GM12878 (cell line): ENCODE measurements at regions not wholly inside any gene's neighbourhood (a gene's known extent, or its start where the extent isn't known, plus 50 kb on each side); places are given as distances from the start of the nearest gene placed in this dataset.
A peak's percentile ranks its signal among the peaks of the same experiment; 100 is the strongest.

Experiments
- GATAD2B ChIP-seq: fragments of 450-650 bp; conservative IDR thresholded peaks from 2 replicates; pipeline ENCODE4 v1.6.1; 2017; ENCODE audit warnings: low read depth, mild to moderate bottlenecking, moderate library complexity
- NFIC ChIP-seq: IDR thresholded peaks from 2 replicates; pipeline ENCODE4 v1.6.1; 2012; ENCODE audit warnings: low read depth, mild to moderate bottlenecking, inconsistent platforms, low read length, moderate library complexity
- NFYA ChIP-seq: IDR thresholded peaks from 2 replicates; pipeline ENCODE4 v1.6.1; 2011; ENCODE audit warnings: low read depth, mild to moderate bottlenecking, low read length, improper control_type of control experiment, borderline replicate concordance
- PBX3 ChIP-seq: IDR thresholded peaks from 2 replicates; pipeline ENCODE4 v1.6.1; 2011; ENCODE audit warnings: mild to moderate bottlenecking, low read depth, low read length, moderate library complexity; ENCODE audit not compliant: insufficient replicate concordance
- RAD21 ChIP-seq: IDR thresholded peaks from 2 replicates; pipeline ENCODE4 v1.6.1; 2011; ENCODE audit warnings: mild to moderate bottlenecking, low read depth, low read length, moderate library complexity; ENCODE audit not compliant: insufficient read depth
- TAF1 ChIP-seq: IDR thresholded peaks from 2 replicates; pipeline ENCODE4 v1.6.1; 2011; ENCODE audit warnings: mild to moderate bottlenecking, low read depth, low read length, borderline replicate concordance
- ZNF274 ChIP-seq: IDR thresholded peaks from one replicate; pipeline ENCODE4 v1.8.0; 2011; ENCODE audit not compliant: insufficient read length, insufficient read depth
- ZNF592 ChIP-seq: fragments of 450-650 bp; IDR thresholded peaks from 2 replicates; pipeline ENCODE4 v1.6.1; 2017; ENCODE audit warnings: mild to moderate bottlenecking, moderate library complexity

DNA sequence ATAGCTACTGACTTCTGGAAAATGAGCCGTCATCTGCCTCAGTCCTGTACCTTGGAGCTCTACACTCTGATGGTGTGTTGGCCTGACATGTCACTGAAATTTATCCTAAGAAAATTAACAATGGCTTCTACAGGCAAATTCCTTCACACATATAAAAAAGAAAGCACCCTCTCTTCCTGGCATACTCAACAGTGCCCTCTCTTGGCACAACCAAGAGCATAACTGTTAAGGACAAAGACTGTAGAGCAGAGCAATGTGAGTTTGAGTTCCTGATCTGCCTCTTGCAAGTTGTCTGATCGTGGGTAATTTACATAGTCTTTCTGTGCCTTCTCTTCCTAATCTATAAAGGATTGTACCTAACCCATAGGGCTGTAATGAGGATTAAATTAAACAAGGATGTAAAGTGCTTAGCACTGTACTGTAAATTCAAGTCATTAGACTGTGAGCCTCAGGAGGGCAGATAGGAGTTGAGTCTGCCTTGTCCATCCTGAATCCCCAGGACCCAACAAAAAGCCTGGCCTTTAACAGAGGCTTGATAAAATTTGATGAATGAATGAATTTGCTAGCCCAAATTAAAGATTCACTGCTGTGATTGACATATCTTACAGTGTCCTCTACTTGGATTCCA lies 83.5 kb downstream of the SYF2 start (continued):
- TF ChIP-seq PBX3 (no peak), TAF1 (no peak), ZNF592 (no peak), NFYA (no peak), NFIC (no peak), ZNF274 (no peak), RAD21 (peak; percentile 82), GATAD2B (0 out of 2 replicates have a peak, but pooled peaks have one; percentile 10)
